Vagina (tissue), 2 donors: ENCODE measurements at regions not wholly inside any gene's neighbourhood (a gene's known extent, or its start where the extent isn't known, plus 50 kb on each side); places are given as distances from the start of the nearest gene placed in this dataset.

ENCODE experiments used
- DNase-seq, 2 donors: peaks; one replicate each; pipeline ENCODE4 v3.0.0-alpha.2; 2017; ENCODE audit errors: extremely low spot score in 2 of 2
- H3K27ac ChIP-seq: fragments of 200-600 bp; sonication (generic); one replicate; pipeline ENCODE4 v1.5.1; 2019
- H3K27me3 ChIP-seq: fragments of 200-600 bp; sonication (generic); one replicate; pipeline ENCODE4 v1.5.1; 2019
- H3K36me3 ChIP-seq, 2 donors: fragments of 200-600 bp; sonication (generic); one replicate each; pipeline ENCODE4 v1.5.1; 2017 to 2019
- H3K4me1 ChIP-seq: fragments of 200-600 bp; sonication (generic); one replicate; pipeline ENCODE4 v1.5.1; 2019
- H3K4me3 ChIP-seq, 2 donors: fragments of 200-600 bp; sonication (generic); 1 replicate in 1 of 2; 2 replicates in 1 of 2; pipeline ENCODE4 v1.5.1; 2016 to 2019
- H3K9me3 ChIP-seq: fragments of 200-600 bp; sonication (generic); one replicate; pipeline ENCODE4 v1.5.1; 2019
- CTCF ChIP-seq, 3 experiments: fragments of 450-650 bp in 2 of 3; fragments of 200-600 bp in 1 of 3; sonication (generic) in 1 of 3; IDR thresholded peaks; one replicate each; pipeline ENCODE4 v1.5.1; 2017 to 2019; ENCODE audit warnings: antibody characterized with exemption in 3 of 3, mild to moderate bottlenecking in 2 of 3, moderate library complexity in 2 of 3
- POLR2A ChIP-seq, 2 donors: fragments of 450-650 bp; IDR thresholded peaks; one replicate each; pipeline ENCODE4 v1.6.1; 2017; ENCODE audit warnings: antibody characterized with exemption in 2 of 2, mild to moderate bottlenecking in 2 of 2, moderate library complexity in 2 of 2
- POLR2AphosphoS5 ChIP-seq, 2 donors: sonication (generic); formaldehyde crosslinking; IDR thresholded peaks; one replicate each; pipeline ENCODE4 v1.9.0; 2017; ENCODE audit warnings: antibody characterized with exemption in 2 of 2, mild to moderate bottlenecking in 2 of 2, low read depth in 1 of 2; ENCODE audit not compliant: insufficient read depth in 1 of 2
- intact Hi-C: fragments of 100-400 bp; cut with DNase I; formaldehyde crosslinking; loops from one replicate; pipeline ENCODE4 v1.15.1; 2023

- H3K36me3 ChIP-seq: no peaks in the 10 kb centered on the region
- no peaks in the 10 kb centered on the region for H3K4me1 ChIP-seq
- H3K4me3 ChIP-seq: no peak overlapping the region
- no peak overlapping the region for H3K27ac ChIP-seq
- TF ChIP-seq CTCF (IDR thresholded peaks at IDR 0.05): no peak
- no peak for TF ChIP-seq POLR2A (IDR thresholded peaks at IDR 0.05)
- TF ChIP-seq POLR2AphosphoS5 (IDR thresholded peaks at IDR 0.05; ENCODE audit: insufficient read depth in 1 of 2, low read depth in 1 of 2): no peak
- intact Hi-C loops: no loop called here
- H3K9me3 ChIP-seq: no peaks in the 10 kb centered on the region
- no peaks in the 10 kb centered on the region for H3K27me3 ChIP-seq
- no peak for DNase-seq
Observed at GRCh38 chr13:85728811-85729210, 70.4 kb downstream of the SLITRK6 start.

GRCh38 chr13:85725433-85725832, 73.8 kb downstream of the SLITRK6 start:
- no peak for DNase-seq
- Histone ChIP-seq H3K9me3 (no peaks in the 10 kb centered on the region), H3K4me3 (no peak overlapping the region), H3K4me1 (no peaks in the 10 kb centered on the region), H3K27ac (no peak overlapping the region), H3K36me3 (no peaks in the 10 kb centered on the region), H3K27me3 (no peaks in the 10 kb centered on the region)
- intact Hi-C loops: no loop called here
- TF ChIP-seq POLR2A (IDR thresholded peaks at IDR 0.05) (no peak), CTCF (IDR thresholded peaks at IDR 0.05) (no peak), POLR2AphosphoS5 (IDR thresholded peaks at IDR 0.05; ENCODE audit: insufficient read depth in 1 of 2, low read depth in 1 of 2) (no peak)

- intact Hi-C loops: no loop called here
- no peak for TF ChIP-seq POLR2AphosphoS5 (IDR thresholded peaks at IDR 0.05; ENCODE audit: insufficient read depth in 1 of 2, low read depth in 1 of 2)
- no peak for TF ChIP-seq POLR2A (IDR thresholded peaks at IDR 0.05)
- TF ChIP-seq CTCF (IDR thresholded peaks at IDR 0.05): no peak
Observed at GRCh38 chr13:85724546-85725432, 74.4 kb downstream of the SLITRK6 start.

GRCh38 chr13:85719749-85720148, 79.5 kb downstream of the SLITRK6 start:
- no peak for DNase-seq

More at GRCh38 chr13:85724546-85725432, 74.4 kb downstream of the SLITRK6 start:
- H3K27ac ChIP-seq: no peak overlapping the region
- H3K4me3 ChIP-seq: no peak overlapping the region
- H3K9me3 ChIP-seq: no peaks in the 10 kb centered on the region
- H3K27me3 ChIP-seq: no peaks in the 10 kb centered on the region
- H3K36me3 ChIP-seq: no peaks in the 10 kb centered on the region
- H3K4me1 ChIP-seq: no peaks in the 10 kb centered on the region
- DNase-seq: no peak

More at GRCh38 chr13:85719749-85720148, 79.5 kb downstream of the SLITRK6 start:
- intact Hi-C loops: no loop called here
- no peak overlapping the region for H3K27ac ChIP-seq
- H3K4me3 ChIP-seq: no peak overlapping the region
- no peak for TF ChIP-seq CTCF (IDR thresholded peaks at IDR 0.05)
- no peak for TF ChIP-seq POLR2AphosphoS5 (IDR thresholded peaks at IDR 0.05; ENCODE audit: insufficient read depth in 1 of 2, low read depth in 1 of 2)
- TF ChIP-seq POLR2A (IDR thresholded peaks at IDR 0.05): no peak
- no peaks in the 10 kb centered on the region for H3K9me3 ChIP-seq
- no peaks in the 10 kb centered on the region for H3K27me3 ChIP-seq
- H3K36me3 ChIP-seq: no peaks in the 10 kb centered on the region
- H3K4me1 ChIP-seq: no peaks in the 10 kb centered on the region
